WTC11 (cell line): ENCODE measurements at regions not wholly inside any gene's neighbourhood (a gene's known extent, or its start where the extent isn't known, plus 50 kb on each side); places are given as distances from the start of the nearest gene placed in this dataset.

Source experiments
- ATAC-seq: fragments of 200-7000 bp; cut with Tn5 transposase; 2 replicates; pipeline ENCODE4 v1.10.0; 2021; ENCODE audit warnings: mild to moderate bottlenecking, moderate library complexity
- CTCF ChIA-PET: fragments of 300-600 bp; sonication (Branson Sonifier 250); formaldehyde crosslinking; loops from one replicate; lab custom pipeline; 2021; ENCODE audit warnings: antibody characterized with exemption; lab: Charles Lee
- POLR2A ChIA-PET: fragments of 350-600 bp; sonication (Branson Sonifier 250); formaldehyde crosslinking; loops from one replicate; lab custom pipeline; 2021; ENCODE audit warnings: antibody characterized with exemption; lab: Charles Lee
- DNase-seq: peaks from one replicate; pipeline ENCODE4 v3.0.0; 2021; ENCODE audit warnings: low spot score
- H3K27ac Mint-ChIP-seq: 2 replicates; pipeline ENCODE4 v1.8.0; 2021; ENCODE audit warnings: mixed read lengths
- H3K27me3 Mint-ChIP-seq: 2 replicates; pipeline ENCODE4 v1.8.0; 2021; ENCODE audit warnings: low read depth, mild to moderate bottlenecking, moderate library complexity, mixed read lengths
- H3K36me3 Mint-ChIP-seq: 2 replicates; pipeline ENCODE4 v1.8.0; 2021; ENCODE audit warnings: mixed read lengths
- H3K4me1 Mint-ChIP-seq: 2 replicates; pipeline ENCODE4 v1.8.0; 2022; ENCODE audit warnings: mixed read lengths
- H3K4me3 Mint-ChIP-seq: 2 replicates; pipeline ENCODE4 v1.8.0; 2021; ENCODE audit warnings: mild to moderate bottlenecking, moderate library complexity, mixed read lengths
- H3K9me3 Mint-ChIP-seq: 2 replicates; pipeline ENCODE4 v1.8.0; 2021; ENCODE audit warnings: mixed read lengths
- CREB1 ChIP-seq: sonication (generic); formaldehyde crosslinking; IDR thresholded peaks from 2 replicates; pipeline ENCODE4 v1.8.0; 2023; ENCODE audit warnings: mild to moderate bottlenecking, missing genetic modification reagents
- FOXJ3 ChIP-seq: sonication (generic); formaldehyde crosslinking; IDR thresholded peaks from 2 replicates; pipeline ENCODE4 v1.9.0; 2021; ENCODE audit warnings: missing genetic modification reagents, mild to moderate bottlenecking, borderline replicate concordance
- SP1 ChIP-seq: sonication (generic); formaldehyde crosslinking; conservative IDR thresholded peaks from 2 replicates; pipeline ENCODE4 v1.8.1; 2022; ENCODE audit warnings: missing genetic modification reagents
- TF ChIP-seq, protein P1 (sequence below): sonication (generic); formaldehyde crosslinking; conservative IDR thresholded peaks from 2 replicates; pipeline ENCODE4 v1.8.1; 2023; ENCODE audit warnings: mild to moderate bottlenecking, low read depth, missing genetic modification reagents, moderate library complexity
- TF ChIP-seq, protein P2 (sequence below): sonication (generic); formaldehyde crosslinking; IDR thresholded peaks from 2 replicates; pipeline ENCODE4 v1.8.1; 2022; ENCODE audit warnings: missing genetic modification reagents, borderline replicate concordance
- TF ChIP-seq, protein P3 (sequence below): sonication (generic); formaldehyde crosslinking; IDR thresholded peaks from 2 replicates; pipeline ENCODE4 v1.8.1; 2023; ENCODE audit warnings: mild to moderate bottlenecking, missing genetic modification reagents
- TF ChIP-seq, protein P4 (sequence below): sonication (generic); formaldehyde crosslinking; IDR thresholded peaks from 2 replicates; pipeline ENCODE4 v1.8.0; 2022; ENCODE audit warnings: missing genetic modification reagents
- TF ChIP-seq, protein P5 (sequence below): sonication (generic); formaldehyde crosslinking; IDR thresholded peaks from 2 replicates; pipeline ENCODE4 v1.8.0; 2022; ENCODE audit warnings: mild to moderate bottlenecking, missing genetic modification reagents
- TF ChIP-seq, protein P6 (sequence below): sonication (generic); formaldehyde crosslinking; IDR thresholded peaks from 2 replicates; pipeline ENCODE4 v1.8.1; 2022; ENCODE audit warnings: mild to moderate bottlenecking, missing genetic modification reagents, moderate library complexity, borderline replicate concordance
- TF ChIP-seq, protein P7 (sequence below): fragments of 200-600 bp; IDR thresholded peaks from 2 replicates; pipeline ENCODE4 v1.8.0; 2022; ENCODE audit warnings: antibody characterized with exemption
- TF ChIP-seq, protein P8 (sequence below): sonication (generic); formaldehyde crosslinking; IDR thresholded peaks from 2 replicates; pipeline ENCODE4 v1.8.1; 2023; ENCODE audit warnings: mild to moderate bottlenecking, moderate library complexity, missing genetic modification reagents
- TF ChIP-seq, protein P9 (sequence below): fragments of 250-450 bp; sonication (Bioruptor Pico); IDR thresholded peaks from 2 replicates; pipeline ENCODE4 v1.9.0; 2021; ENCODE audit warnings: mild to moderate bottlenecking, borderline replicate concordance

DNA sequence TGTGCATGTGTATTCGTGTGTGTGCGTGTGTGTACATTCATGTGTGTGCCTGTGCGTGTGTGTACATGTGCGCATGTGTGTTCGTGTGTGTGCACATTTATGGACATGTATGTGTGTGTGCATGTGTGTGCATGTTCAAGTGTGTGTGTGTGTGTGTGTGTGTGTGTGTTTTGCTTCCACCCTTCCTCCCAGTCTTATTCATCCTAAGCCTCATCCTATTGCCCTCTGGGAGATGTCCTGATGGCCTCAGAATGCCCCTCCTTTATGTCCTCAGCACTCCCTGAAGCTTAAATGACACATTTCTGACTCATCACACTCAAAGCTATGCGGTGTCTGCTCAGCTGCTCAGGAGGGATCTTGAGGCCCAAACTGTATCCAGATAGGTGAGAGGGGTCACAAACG lies 76.6 kb upstream of the CCDC167 start:
- DNase-seq, result no peak
- no peak overlapping the region for H3K4me3 Mint-ChIP-seq
- no peak for TF ChIP-seq CREB1 (CRISPR knock-in tag)
- TF ChIP-seq, protein P1, sequence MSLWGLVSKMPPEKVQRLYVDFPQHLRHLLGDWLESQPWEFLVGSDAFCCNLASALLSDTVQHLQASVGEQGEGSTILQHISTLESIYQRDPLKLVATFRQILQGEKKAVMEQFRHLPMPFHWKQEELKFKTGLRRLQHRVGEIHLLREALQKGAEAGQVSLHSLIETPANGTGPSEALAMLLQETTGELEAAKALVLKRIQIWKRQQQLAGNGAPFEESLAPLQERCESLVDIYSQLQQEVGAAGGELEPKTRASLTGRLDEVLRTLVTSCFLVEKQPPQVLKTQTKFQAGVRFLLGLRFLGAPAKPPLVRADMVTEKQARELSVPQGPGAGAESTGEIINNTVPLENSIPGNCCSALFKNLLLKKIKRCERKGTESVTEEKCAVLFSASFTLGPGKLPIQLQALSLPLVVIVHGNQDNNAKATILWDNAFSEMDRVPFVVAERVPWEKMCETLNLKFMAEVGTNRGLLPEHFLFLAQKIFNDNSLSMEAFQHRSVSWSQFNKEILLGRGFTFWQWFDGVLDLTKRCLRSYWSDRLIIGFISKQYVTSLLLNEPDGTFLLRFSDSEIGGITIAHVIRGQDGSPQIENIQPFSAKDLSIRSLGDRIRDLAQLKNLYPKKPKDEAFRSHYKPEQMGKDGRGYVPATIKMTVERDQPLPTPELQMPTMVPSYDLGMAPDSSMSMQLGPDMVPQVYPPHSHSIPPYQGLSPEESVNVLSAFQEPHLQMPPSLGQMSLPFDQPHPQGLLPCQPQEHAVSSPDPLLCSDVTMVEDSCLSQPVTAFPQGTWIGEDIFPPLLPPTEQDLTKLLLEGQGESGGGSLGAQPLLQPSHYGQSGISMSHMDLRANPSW, result no peak
- TF ChIP-seq, protein P2, sequence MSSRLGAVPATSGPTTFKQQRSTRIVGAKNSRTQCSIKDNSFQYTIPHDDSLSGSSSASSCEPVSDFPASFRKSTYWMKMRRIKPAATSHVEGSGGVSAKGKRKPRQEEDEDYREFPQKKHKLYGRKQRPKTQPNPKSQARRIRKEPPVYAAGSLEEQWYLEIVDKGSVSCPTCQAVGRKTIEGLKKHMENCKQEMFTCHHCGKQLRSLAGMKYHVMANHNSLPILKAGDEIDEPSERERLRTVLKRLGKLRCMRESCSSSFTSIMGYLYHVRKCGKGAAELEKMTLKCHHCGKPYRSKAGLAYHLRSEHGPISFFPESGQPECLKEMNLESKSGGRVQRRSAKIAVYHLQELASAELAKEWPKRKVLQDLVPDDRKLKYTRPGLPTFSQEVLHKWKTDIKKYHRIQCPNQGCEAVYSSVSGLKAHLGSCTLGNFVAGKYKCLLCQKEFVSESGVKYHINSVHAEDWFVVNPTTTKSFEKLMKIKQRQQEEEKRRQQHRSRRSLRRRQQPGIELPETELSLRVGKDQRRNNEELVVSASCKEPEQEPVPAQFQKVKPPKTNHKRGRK (CRISPR knock-in tag), result no peak
- TF ChIP-seq SP1 (CRISPR knock-in tag), result no peak
- TF ChIP-seq, protein P3, sequence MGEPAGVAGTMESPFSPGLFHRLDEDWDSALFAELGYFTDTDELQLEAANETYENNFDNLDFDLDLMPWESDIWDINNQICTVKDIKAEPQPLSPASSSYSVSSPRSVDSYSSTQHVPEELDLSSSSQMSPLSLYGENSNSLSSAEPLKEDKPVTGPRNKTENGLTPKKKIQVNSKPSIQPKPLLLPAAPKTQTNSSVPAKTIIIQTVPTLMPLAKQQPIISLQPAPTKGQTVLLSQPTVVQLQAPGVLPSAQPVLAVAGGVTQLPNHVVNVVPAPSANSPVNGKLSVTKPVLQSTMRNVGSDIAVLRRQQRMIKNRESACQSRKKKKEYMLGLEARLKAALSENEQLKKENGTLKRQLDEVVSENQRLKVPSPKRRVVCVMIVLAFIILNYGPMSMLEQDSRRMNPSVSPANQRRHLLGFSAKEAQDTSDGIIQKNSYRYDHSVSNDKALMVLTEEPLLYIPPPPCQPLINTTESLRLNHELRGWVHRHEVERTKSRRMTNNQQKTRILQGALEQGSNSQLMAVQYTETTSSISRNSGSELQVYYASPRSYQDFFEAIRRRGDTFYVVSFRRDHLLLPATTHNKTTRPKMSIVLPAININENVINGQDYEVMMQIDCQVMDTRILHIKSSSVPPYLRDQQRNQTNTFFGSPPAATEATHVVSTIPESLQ, result no peak
- TF ChIP-seq, protein P4, sequence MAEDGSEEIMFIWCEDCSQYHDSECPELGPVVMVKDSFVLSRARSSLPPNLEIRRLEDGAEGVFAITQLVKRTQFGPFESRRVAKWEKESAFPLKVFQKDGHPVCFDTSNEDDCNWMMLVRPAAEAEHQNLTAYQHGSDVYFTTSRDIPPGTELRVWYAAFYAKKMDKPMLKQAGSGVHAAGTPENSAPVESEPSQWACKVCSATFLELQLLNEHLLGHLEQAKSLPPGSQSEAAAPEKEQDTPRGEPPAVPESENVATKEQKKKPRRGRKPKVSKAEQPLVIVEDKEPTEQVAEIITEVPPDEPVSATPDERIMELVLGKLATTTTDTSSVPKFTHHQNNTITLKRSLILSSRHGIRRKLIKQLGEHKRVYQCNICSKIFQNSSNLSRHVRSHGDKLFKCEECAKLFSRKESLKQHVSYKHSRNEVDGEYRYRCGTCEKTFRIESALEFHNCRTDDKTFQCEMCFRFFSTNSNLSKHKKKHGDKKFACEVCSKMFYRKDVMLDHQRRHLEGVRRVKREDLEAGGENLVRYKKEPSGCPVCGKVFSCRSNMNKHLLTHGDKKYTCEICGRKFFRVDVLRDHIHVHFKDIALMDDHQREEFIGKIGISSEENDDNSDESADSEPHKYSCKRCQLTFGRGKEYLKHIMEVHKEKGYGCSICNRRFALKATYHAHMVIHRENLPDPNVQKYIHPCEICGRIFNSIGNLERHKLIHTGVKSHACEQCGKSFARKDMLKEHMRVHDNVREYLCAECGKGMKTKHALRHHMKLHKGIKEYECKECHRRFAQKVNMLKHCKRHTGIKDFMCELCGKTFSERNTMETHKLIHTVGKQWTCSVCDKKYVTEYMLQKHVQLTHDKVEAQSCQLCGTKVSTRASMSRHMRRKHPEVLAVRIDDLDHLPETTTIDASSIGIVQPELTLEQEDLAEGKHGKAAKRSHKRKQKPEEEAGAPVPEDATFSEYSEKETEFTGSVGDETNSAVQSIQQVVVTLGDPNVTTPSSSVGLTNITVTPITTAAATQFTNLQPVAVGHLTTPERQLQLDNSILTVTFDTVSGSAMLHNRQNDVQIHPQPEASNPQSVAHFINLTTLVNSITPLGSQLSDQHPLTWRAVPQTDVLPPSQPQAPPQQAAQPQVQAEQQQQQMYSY (CRISPR knock-in tag), result no peak
- TF ChIP-seq, protein P5, sequence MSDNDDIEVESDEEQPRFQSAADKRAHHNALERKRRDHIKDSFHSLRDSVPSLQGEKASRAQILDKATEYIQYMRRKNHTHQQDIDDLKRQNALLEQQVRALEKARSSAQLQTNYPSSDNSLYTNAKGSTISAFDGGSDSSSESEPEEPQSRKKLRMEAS (CRISPR knock-in tag), result no peak
- TF ChIP-seq, protein P6, sequence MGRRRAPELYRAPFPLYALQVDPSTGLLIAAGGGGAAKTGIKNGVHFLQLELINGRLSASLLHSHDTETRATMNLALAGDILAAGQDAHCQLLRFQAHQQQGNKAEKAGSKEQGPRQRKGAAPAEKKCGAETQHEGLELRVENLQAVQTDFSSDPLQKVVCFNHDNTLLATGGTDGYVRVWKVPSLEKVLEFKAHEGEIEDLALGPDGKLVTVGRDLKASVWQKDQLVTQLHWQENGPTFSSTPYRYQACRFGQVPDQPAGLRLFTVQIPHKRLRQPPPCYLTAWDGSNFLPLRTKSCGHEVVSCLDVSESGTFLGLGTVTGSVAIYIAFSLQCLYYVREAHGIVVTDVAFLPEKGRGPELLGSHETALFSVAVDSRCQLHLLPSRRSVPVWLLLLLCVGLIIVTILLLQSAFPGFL, result no peak
- no peak for TF ChIP-seq FOXJ3 (CRISPR knock-in tag)
- TF ChIP-seq, protein P7, sequence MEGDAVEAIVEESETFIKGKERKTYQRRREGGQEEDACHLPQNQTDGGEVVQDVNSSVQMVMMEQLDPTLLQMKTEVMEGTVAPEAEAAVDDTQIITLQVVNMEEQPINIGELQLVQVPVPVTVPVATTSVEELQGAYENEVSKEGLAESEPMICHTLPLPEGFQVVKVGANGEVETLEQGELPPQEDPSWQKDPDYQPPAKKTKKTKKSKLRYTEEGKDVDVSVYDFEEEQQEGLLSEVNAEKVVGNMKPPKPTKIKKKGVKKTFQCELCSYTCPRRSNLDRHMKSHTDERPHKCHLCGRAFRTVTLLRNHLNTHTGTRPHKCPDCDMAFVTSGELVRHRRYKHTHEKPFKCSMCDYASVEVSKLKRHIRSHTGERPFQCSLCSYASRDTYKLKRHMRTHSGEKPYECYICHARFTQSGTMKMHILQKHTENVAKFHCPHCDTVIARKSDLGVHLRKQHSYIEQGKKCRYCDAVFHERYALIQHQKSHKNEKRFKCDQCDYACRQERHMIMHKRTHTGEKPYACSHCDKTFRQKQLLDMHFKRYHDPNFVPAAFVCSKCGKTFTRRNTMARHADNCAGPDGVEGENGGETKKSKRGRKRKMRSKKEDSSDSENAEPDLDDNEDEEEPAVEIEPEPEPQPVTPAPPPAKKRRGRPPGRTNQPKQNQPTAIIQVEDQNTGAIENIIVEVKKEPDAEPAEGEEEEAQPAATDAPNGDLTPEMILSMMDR, result no peak
- TF ChIP-seq, protein P8, sequence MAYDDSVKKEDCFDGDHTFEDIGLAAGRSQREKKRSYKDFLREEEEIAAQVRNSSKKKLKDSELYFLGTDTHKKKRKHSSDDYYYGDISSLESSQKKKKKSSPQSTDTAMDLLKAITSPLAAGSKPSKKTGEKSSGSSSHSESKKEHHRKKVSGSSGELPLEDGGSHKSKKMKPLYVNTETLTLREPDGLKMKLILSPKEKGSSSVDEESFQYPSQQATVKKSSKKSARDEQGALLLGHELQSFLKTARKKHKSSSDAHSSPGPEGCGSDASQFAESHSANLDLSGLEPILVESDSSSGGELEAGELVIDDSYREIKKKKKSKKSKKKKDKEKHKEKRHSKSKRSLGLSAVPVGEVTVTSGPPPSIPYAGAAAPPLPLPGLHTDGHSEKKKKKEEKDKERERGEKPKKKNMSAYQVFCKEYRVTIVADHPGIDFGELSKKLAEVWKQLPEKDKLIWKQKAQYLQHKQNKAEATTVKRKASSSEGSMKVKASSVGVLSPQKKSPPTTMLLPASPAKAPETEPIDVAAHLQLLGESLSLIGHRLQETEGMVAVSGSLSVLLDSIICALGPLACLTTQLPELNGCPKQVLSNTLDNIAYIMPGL (CRISPR knock-in tag), result no peak
- TF ChIP-seq, protein P9, sequence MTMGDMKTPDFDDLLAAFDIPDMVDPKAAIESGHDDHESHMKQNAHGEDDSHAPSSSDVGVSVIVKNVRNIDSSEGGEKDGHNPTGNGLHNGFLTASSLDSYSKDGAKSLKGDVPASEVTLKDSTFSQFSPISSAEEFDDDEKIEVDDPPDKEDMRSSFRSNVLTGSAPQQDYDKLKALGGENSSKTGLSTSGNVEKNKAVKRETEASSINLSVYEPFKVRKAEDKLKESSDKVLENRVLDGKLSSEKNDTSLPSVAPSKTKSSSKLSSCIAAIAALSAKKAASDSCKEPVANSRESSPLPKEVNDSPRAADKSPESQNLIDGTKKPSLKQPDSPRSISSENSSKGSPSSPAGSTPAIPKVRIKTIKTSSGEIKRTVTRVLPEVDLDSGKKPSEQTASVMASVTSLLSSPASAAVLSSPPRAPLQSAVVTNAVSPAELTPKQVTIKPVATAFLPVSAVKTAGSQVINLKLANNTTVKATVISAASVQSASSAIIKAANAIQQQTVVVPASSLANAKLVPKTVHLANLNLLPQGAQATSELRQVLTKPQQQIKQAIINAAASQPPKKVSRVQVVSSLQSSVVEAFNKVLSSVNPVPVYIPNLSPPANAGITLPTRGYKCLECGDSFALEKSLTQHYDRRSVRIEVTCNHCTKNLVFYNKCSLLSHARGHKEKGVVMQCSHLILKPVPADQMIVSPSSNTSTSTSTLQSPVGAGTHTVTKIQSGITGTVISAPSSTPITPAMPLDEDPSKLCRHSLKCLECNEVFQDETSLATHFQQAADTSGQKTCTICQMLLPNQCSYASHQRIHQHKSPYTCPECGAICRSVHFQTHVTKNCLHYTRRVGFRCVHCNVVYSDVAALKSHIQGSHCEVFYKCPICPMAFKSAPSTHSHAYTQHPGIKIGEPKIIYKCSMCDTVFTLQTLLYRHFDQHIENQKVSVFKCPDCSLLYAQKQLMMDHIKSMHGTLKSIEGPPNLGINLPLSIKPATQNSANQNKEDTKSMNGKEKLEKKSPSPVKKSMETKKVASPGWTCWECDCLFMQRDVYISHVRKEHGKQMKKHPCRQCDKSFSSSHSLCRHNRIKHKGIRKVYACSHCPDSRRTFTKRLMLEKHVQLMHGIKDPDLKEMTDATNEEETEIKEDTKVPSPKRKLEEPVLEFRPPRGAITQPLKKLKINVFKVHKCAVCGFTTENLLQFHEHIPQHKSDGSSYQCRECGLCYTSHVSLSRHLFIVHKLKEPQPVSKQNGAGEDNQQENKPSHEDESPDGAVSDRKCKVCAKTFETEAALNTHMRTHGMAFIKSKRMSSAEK (CRISPR knock-in tag), result no peak

More for the DNA sequence above, 76.6 kb upstream of the CCDC167 start:
- Mint-ChIP-seq H3K36me3 (no peaks in the 10 kb centered on the region), H3K4me1 (peaks cover 8% of the 10 kb centered on the region), H3K27ac (no peak overlapping the region), H3K27me3 (peaks cover 2% of the 10 kb centered on the region; the same call in 1 of the 2 replicates), H3K9me3 (peaks cover 7% of the 10 kb centered on the region)
- ChIA-PET POLR2A (no interaction called here), CTCF (interaction anchor here (0.6 to 1.0 kb wide), 2 partner anchors 114 to 116 kb away, joined by 3 to 4 read pairs; no protein-coding TSS in a partner anchor)
- ATAC-seq, result no peak
